HEK293 (cell line): ENCODE measurements at regions not wholly inside any gene's neighbourhood (a gene's known extent, or its start where the extent isn't known, plus 50 kb on each side); places are given as distances from the start of the nearest gene placed in this dataset.
"Not testable (repeated sequence)": the region's sequence is repeated elsewhere in the genome, so short reads cannot be mapped to it uniquely, and the experiment has no call there.

Source experiments
- CTCF ChIA-PET: fragments of 350-600 bp; formaldehyde crosslinking; extraction: SDS; loops from one replicate; lab custom pipeline; 2021; ENCODE audit warnings: antibody characterized with exemption; lab: Yijun Ruan, JAX
- POLR2A ChIA-PET: fragments of 300-600 bp; formaldehyde crosslinking; extraction: SDS; loops from one replicate; lab custom pipeline; 2020; ENCODE audit warnings: antibody characterized with exemption, inconsistent platforms; lab: Yijun Ruan, JAX
- H3K27ac ChIP-seq: fragments of 200-500 bp; sonication (Bioruptor generic); 2 replicates; pipeline ENCODE4 v1.5.1; 2014; ENCODE audit warnings: low read depth, low read length, control low read depth, inconsistent platforms; ENCODE audit errors: extremely low read depth
- H3K36me3 ChIP-seq, 2 experiments: fragments of 200-500 bp in 1 of 2; sonication (Bioruptor generic) in 1 of 2; 1 replicate in 1 of 2; 2 replicates in 1 of 2; pipeline ENCODE4 v1.5.1; 2014 to 2017; ENCODE audit warnings: inconsistent platforms in 2 of 2, low read length in 2 of 2; ENCODE audit not compliant: control insufficient read depth in 2 of 2, insufficient read depth in 1 of 2
- H3K4me1 ChIP-seq: fragments of 200-500 bp; sonication (Bioruptor generic); 2 replicates; pipeline ENCODE4 v1.5.1; 2014; ENCODE audit warnings: mild to moderate bottlenecking, low read length, inconsistent platforms; ENCODE audit not compliant: control insufficient read depth, insufficient read depth
- H3K4me3 ChIP-seq: 2 replicates; pipeline ENCODE4 v1.5.1; 2011; ENCODE audit warnings: low read depth, mild to moderate bottlenecking, control low read depth, low read length, moderate library complexity
- H3K9me3 ChIP-seq: fragments of 200-500 bp; sonication (Bioruptor generic); 2 replicates; pipeline ENCODE4 v1.5.1; 2014; ENCODE audit warnings: low read depth, low read length, inconsistent platforms; ENCODE audit not compliant: control insufficient read depth, insufficient read depth
- ATF2 ChIP-seq: fragments of 450-650 bp; formaldehyde crosslinking; IDR thresholded peaks from 2 replicates; pipeline ENCODE4 v1.5.1; 2016; ENCODE audit warnings: missing biosample characterization, missing genetic modification characterization, low read depth
- GLI2 ChIP-seq: fragments of 450-650 bp; formaldehyde crosslinking; IDR thresholded peaks from 2 replicates; pipeline ENCODE4; 2017; ENCODE audit warnings: missing biosample characterization, missing genetic modification characterization, low read depth, borderline replicate concordance
- GLIS1 ChIP-seq: fragments of 450-650 bp; formaldehyde crosslinking; IDR thresholded peaks from 2 replicates; pipeline ENCODE4 v1.5.1; 2016; ENCODE audit warnings: missing biosample characterization, missing genetic modification characterization
- PATZ1 ChIP-seq: fragments of 450-650 bp; formaldehyde crosslinking; IDR thresholded peaks from 2 replicates; pipeline ENCODE4 v1.5.1; 2016; ENCODE audit warnings: missing biosample characterization, missing genetic modification characterization
- PRDM4 ChIP-seq: fragments of 450-650 bp; formaldehyde crosslinking; IDR thresholded peaks from 2 replicates; pipeline ENCODE4 v1.5.1; 2017; ENCODE audit warnings: missing biosample characterization, missing genetic modification characterization
- PRDM6 ChIP-seq: fragments of 450-650 bp; formaldehyde crosslinking; IDR thresholded peaks from 2 replicates; pipeline ENCODE4 v1.5.1; 2017; ENCODE audit warnings: missing biosample characterization, missing genetic modification characterization
- TCF7L2 ChIP-seq: IDR thresholded peaks from 2 replicates; pipeline ENCODE4 v1.6.1; 2011; ENCODE audit warnings: low read depth, mild to moderate bottlenecking, inconsistent platforms, low read length, moderate library complexity, borderline replicate concordance
- TRIM28 ChIP-seq: IDR thresholded peaks from 2 replicates; pipeline ENCODE4 v1.6.1; 2011; ENCODE audit warnings: low read length, control low read depth, borderline replicate concordance
- ZEB2 ChIP-seq: fragments of 450-650 bp; formaldehyde crosslinking; IDR thresholded peaks from 2 replicates; pipeline ENCODE4 v1.5.1; 2016; ENCODE audit warnings: missing biosample characterization, missing genetic modification characterization
- ZNF24 ChIP-seq: fragments of 450-650 bp; formaldehyde crosslinking; IDR thresholded peaks from 2 replicates; pipeline ENCODE4 v1.5.1; 2016; ENCODE audit warnings: missing biosample characterization, missing genetic modification characterization
- ZNF248 ChIP-seq: fragments of 450-650 bp; formaldehyde crosslinking; IDR thresholded peaks from 2 replicates; pipeline ENCODE4 v1.5.1; 2017; ENCODE audit warnings: missing biosample characterization, missing genetic modification characterization
- ZNF280C ChIP-seq: fragments of 450-650 bp; formaldehyde crosslinking; IDR thresholded peaks from 2 replicates; pipeline ENCODE4 v1.5.1; 2016; ENCODE audit warnings: missing biosample characterization, missing genetic modification characterization
- ZNF292 ChIP-seq: fragments of 450-650 bp; formaldehyde crosslinking; IDR thresholded peaks from 2 replicates; pipeline ENCODE4 v1.5.1; 2016; ENCODE audit warnings: low read depth, missing biosample characterization, missing genetic modification characterization, borderline replicate concordance
- ZNF473 ChIP-seq: fragments of 450-650 bp; formaldehyde crosslinking; IDR thresholded peaks from 2 replicates; pipeline ENCODE4 v1.5.1; 2017; ENCODE audit warnings: missing biosample characterization, missing genetic modification characterization
- ZNF548 ChIP-seq: fragments of 450-650 bp; formaldehyde crosslinking; IDR thresholded peaks from 2 replicates; pipeline ENCODE4 v1.5.1; 2016; ENCODE audit warnings: missing biosample characterization, missing genetic modification characterization
- ZNF629 ChIP-seq: fragments of 450-650 bp; formaldehyde crosslinking; IDR thresholded peaks from 2 replicates; pipeline ENCODE4 v1.5.1; 2017; ENCODE audit warnings: missing biosample characterization, missing genetic modification characterization
- ZNF670 ChIP-seq: fragments of 450-650 bp; formaldehyde crosslinking; IDR thresholded peaks from 2 replicates; pipeline ENCODE4 v1.5.1; 2016; ENCODE audit warnings: missing biosample characterization, missing genetic modification characterization, low read depth
- ZNF704 ChIP-seq: fragments of 450-650 bp; formaldehyde crosslinking; IDR thresholded peaks from 2 replicates; pipeline ENCODE4 v1.5.1; 2016; ENCODE audit warnings: missing biosample characterization, missing genetic modification characterization
- ZNF776 ChIP-seq: fragments of 450-650 bp; formaldehyde crosslinking; IDR thresholded peaks from 2 replicates; pipeline ENCODE4 v1.5.0; 2017; ENCODE audit warnings: missing biosample characterization, missing genetic modification characterization, borderline replicate concordance

GRCh38 chr10:83769281-83769820 is 370.0 kb upstream of the GHITM start (continued):
- TF ChIP-seq TCF7L2 (no peak), PRDM4 (tag by site-specific recombination) (no peak), PATZ1 (tag by site-specific recombination) (no peak), ZNF24 (no peak)

DNA sequence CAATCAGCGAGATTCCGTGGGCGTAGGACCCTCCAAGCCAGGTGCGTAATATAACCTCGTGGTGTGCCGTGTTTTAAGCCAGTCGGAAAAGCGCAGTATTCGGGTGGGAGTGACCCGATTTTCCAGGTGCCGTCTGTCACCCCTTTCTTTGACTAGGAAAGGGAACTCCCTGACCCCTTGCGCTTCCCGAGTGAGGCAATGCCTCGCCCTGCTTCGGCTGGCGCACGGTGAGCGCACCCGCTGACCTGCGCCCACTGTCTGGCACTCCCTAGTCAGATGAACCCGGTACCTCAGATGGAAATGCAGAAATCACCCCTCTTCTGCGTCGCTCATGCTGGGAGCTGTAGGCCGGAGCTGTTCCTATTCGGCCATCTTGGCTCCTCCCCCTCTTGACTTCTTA is 352.6 kb upstream of the GHITM start:
- POLR2A ChIA-PET, H3K36me3 ChIP-seq, H3K27ac ChIP-seq, CTCF ChIA-PET, H3K4me1 ChIP-seq, H3K4me3 ChIP-seq, H3K9me3 ChIP-seq: not testable (repeated sequence)

DNA sequence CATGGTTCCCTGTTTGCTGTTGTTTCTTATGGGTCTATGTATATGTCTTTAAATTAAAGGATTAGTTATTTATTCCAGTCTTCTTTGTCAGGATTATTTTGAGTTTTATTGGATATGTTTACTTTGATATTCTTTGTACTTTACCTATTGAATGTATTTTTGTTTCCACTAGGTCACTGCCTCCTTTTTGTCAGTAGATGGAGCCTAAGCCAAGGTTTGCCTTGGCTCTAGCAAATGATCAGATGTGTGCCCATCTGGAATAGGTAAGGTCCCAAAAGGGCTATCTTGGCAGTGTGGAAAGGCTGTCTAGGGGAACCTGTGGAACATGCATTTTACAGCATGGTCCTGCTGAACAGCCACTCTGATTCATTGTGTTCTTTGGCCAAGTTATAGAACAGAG is 337.3 kb upstream of the GHITM start:
- no peak overlapping the region for H3K4me3 ChIP-seq
- POLR2A ChIA-PET, result no interaction called here
- H3K36me3 ChIP-seq, result no peaks in the 10 kb centered on the region
- CTCF ChIA-PET, result interaction anchor here (0.8 kb wide), 2 partner anchors 69 to 72 kb away, joined by 4 to 5 read pairs; no protein-coding TSS in a partner anchor
- no peak overlapping the region for H3K27ac ChIP-seq
- H3K4me1 ChIP-seq, result no peaks in the 10 kb centered on the region
- TF ChIP-seq ATF2 (tag by site-specific recombination) (no peak), ZNF548 (tag by site-specific recombination) (no peak), ZNF248 (tag by site-specific recombination) (no peak), ZNF776 (no peak), TRIM28 (no peak), ZNF704 (tag by site-specific recombination) (no peak), ZNF629 (tag by site-specific recombination) (no peak)
- no peaks in the 10 kb centered on the region for H3K9me3 ChIP-seq

DNA sequence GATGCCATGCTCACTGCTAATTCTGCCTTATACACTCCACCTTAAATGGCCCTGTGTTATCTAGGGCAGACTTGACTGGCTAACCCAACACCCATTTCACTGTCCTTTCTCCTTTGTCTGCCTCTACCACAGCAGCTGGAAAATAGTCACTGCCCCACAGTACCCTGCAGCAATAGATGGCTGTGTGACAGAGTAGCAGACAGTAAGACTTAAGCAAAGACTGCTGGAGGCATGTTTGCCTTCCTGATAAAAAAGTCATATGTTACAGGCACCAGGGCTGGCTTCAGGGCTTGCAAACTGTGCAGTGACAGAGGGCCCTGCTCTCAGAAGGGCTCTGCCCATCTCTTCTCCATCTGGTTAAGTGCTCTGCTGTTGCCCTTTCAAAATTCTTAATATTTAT is 332.6 kb upstream of the GHITM start:
- Histone ChIP-seq H3K36me3 (no peaks in the 10 kb centered on the region), H3K4me1 (no peaks in the 10 kb centered on the region), H3K9me3 (no peaks in the 10 kb centered on the region), H3K4me3 (no peak overlapping the region), H3K27ac (no peak overlapping the region)
- ChIA-PET POLR2A (no interaction called here), CTCF (no interaction called here)
- no peak for TF ChIP-seq ZEB2
- no peak for TF ChIP-seq ZNF280C (tag by site-specific recombination)
- TF ChIP-seq ZNF670 (tag by site-specific recombination), result no peak
- TF ChIP-seq PRDM6, result no peak
- no peak for TF ChIP-seq ZNF292 (tag by site-specific recombination)
- TF ChIP-seq GLIS1 (tag by site-specific recombination), result no peak
- TF ChIP-seq GLI2, result no peak
- TF ChIP-seq ZNF473 (tag by site-specific recombination), result no peak
